H1 (cell line): ENCODE measurements at regions not wholly inside any gene's neighbourhood (a gene's known extent, or its start where the extent isn't known, plus 50 kb on each side); places are given as distances from the start of the nearest gene placed in this dataset.

Experiments used
- CTCF ChIA-PET: fragments of 300-600 bp; sonication (Branson Sonifier 250); formaldehyde crosslinking; loops from one replicate; lab custom pipeline; 2021; ENCODE audit not compliant: partially characterized antibody; lab: Charles Lee
- POLR2A ChIA-PET: fragments of 300-600 bp; sonication (Branson Sonifier 250); formaldehyde crosslinking; loops from one replicate; lab custom pipeline; 2021; ENCODE audit warnings: inconsistent platforms; ENCODE audit not compliant: partially characterized antibody; lab: Charles Lee
- DNase-seq, 2 experiments: peaks; one replicate each; pipeline versions ENCODE4 v3.0.0 to v3.0.0-alpha.2; 2010 to 2022; ENCODE audit warnings: low spot score in 2 of 2, low read depth in 1 of 2, mixed read lengths in 1 of 2
- FAIRE-seq: peaks from 2 replicates; lab custom pipeline; 2011; peaks lifted over from hg19 to GRCh38; lab: Jason Lieb, UNC
- H2AFZ ChIP-seq: 2 replicates; pipeline ENCODE4 v1.8.1; 2012; ENCODE audit warnings: low read length, inconsistent platforms
- H2AK5ac ChIP-seq: 2 replicates; pipeline ENCODE4 v1.6.1; 2013; ENCODE audit warnings: low read depth, low read length
- H2BK120ac ChIP-seq: replicated peaks from 2 replicates; pipeline ENCODE3; 2013; ENCODE audit warnings: low read depth, low read length, inconsistent platforms
- H2BK12ac ChIP-seq: 2 replicates; pipeline ENCODE4 v1.6.1; 2013; ENCODE audit warnings: low read depth, low read length
- H2BK15ac ChIP-seq: 2 replicates; pipeline ENCODE4 v1.6.1; 2013; ENCODE audit warnings: low read length
- H2BK20ac ChIP-seq: 2 replicates; pipeline ENCODE4 v1.6.1; 2013; ENCODE audit warnings: low read length
- H2BK5ac ChIP-seq: 2 replicates; pipeline ENCODE4 v1.6.1; 2013; ENCODE audit warnings: low read depth, low read length
- H3K14ac ChIP-seq: 2 replicates; pipeline ENCODE4 v1.6.1; 2013; ENCODE audit warnings: inconsistent platforms; ENCODE audit not compliant: insufficient read length
- H3K18ac ChIP-seq: 2 replicates; pipeline ENCODE4 v1.6.1; 2013; ENCODE audit warnings: low read length; ENCODE audit errors: extremely low read depth
- H3K23ac ChIP-seq: 2 replicates; pipeline ENCODE4 v1.6.1; 2013; ENCODE audit warnings: inconsistent platforms; ENCODE audit not compliant: insufficient read length
- H3K23me2 ChIP-seq: 2 replicates; pipeline ENCODE4 v1.6.1; 2013; ENCODE audit warnings: low read depth, low read length
- H3K27ac ChIP-seq: 2 replicates; pipeline ENCODE4 v1.6.1; 2011; ENCODE audit warnings: low read depth, low read length, inconsistent platforms
- H3K27me3 ChIP-seq, 4 experiments: replicated peaks in 1 of 4; 1 replicate in 1 of 4; 2 replicates in 3 of 4; pipeline versions ENCODE4 v1.6.1 to v1.8.1; 2011 to 2013; ENCODE audit warnings: low read length in 3 of 4, mild to moderate bottlenecking in 3 of 4, inconsistent platforms in 2 of 4, mixed read lengths in 2 of 4, moderate library complexity in 1 of 4; ENCODE audit not compliant: control insufficient read depth in 3 of 4, insufficient read depth in 3 of 4; ENCODE audit errors: extremely low read depth in 1 of 4
- H3K36me3 ChIP-seq, 4 experiments: 2 replicates each; pipeline versions ENCODE4 v1.6.1 to v1.8.1; 2011 to 2013; ENCODE audit warnings: mild to moderate bottlenecking in 4 of 4, low read length in 3 of 4, moderate library complexity in 2 of 4, control low read depth in 1 of 4, inconsistent platforms in 1 of 4; ENCODE audit not compliant: insufficient read depth in 4 of 4, control insufficient read depth in 2 of 4
- H3K4ac ChIP-seq: replicated peaks from 2 replicates; pipeline ENCODE3; 2013; ENCODE audit warnings: low read length, low read depth, mixed read lengths, inconsistent platforms; ENCODE audit not compliant: insufficient read length
- H3K4me1 ChIP-seq, 4 experiments: replicated peaks in 1 of 4; 1 replicate in 1 of 4; 2 replicates in 3 of 4; pipeline versions ENCODE4 v1.6.1 to v1.8.1; 2011 to 2013; ENCODE audit warnings: low read length in 3 of 4, inconsistent platforms in 2 of 4, mixed read lengths in 1 of 4; ENCODE audit not compliant: insufficient read depth in 4 of 4, control insufficient read depth in 3 of 4
- H3K4me2 ChIP-seq, 2 experiments: 2 replicates each; pipeline versions ENCODE4 v1.6.1 to v1.8.1; 2011 to 2013; ENCODE audit warnings: low read depth in 2 of 2, low read length in 2 of 2, control low read depth in 1 of 2, inconsistent platforms in 1 of 2, mild to moderate bottlenecking in 1 of 2; ENCODE audit not compliant: insufficient read depth in 1 of 2
- H3K4me3 ChIP-seq, 4 experiments: fragments of 200-600, 300-600 bp in 1 of 4; sonication (generic), shearing (Covaris generic), sonication (Bioruptor Twin) in 1 of 4; 2 replicates each; pipeline versions ENCODE4 v1.5.1 to v1.8.1; 2011 to 2016; ENCODE audit warnings: low read length in 4 of 4, low read depth in 3 of 4, control low read depth in 2 of 4, inconsistent platforms in 2 of 4, mild to moderate bottlenecking in 2 of 4, mixed read lengths in 1 of 4, moderate library complexity in 1 of 4; ENCODE audit not compliant: insufficient read depth in 2 of 4; ENCODE audit errors: extremely low read depth in 1 of 4
- H3K56ac ChIP-seq: replicated peaks from 2 replicates; pipeline ENCODE3; 2013; ENCODE audit warnings: low read depth, mild to moderate bottlenecking, mixed read lengths, low read length, inconsistent platforms; ENCODE audit not compliant: insufficient read length
- H3K79me1 ChIP-seq: 2 replicates; pipeline ENCODE4 v1.6.1; 2013; ENCODE audit warnings: low read depth, low read length, control low read depth
- H3K79me2 ChIP-seq, 2 experiments: 2 replicates each; pipeline versions ENCODE4 v1.6.1 to v1.8.1; 2012 to 2013; ENCODE audit warnings: low read length in 2 of 2, mild to moderate bottlenecking in 2 of 2, inconsistent platforms in 1 of 2; ENCODE audit not compliant: insufficient read depth in 2 of 2, control insufficient read depth in 1 of 2
- H3K9ac ChIP-seq, 4 experiments: replicated peaks in 1 of 4; 1 replicate in 1 of 4; 2 replicates in 3 of 4; pipeline versions ENCODE4 v1.6.1 to v1.8.1; 2011 to 2013; ENCODE audit warnings: low read depth in 3 of 4, low read length in 3 of 4, control low read depth in 2 of 4, mild to moderate bottlenecking in 2 of 4, moderate library complexity in 2 of 4, inconsistent platforms in 1 of 4; ENCODE audit errors: extremely low read depth in 1 of 4
- H3K9me3 ChIP-seq, 2 experiments: 2 replicates each; pipeline versions ENCODE4 v1.6.1 to v1.8.1; 2012 to 2013; ENCODE audit warnings: mild to moderate bottlenecking in 2 of 2, moderate library complexity in 2 of 2, control low read depth in 1 of 2, inconsistent platforms in 1 of 2, low read depth in 1 of 2, low read length in 1 of 2, mixed read lengths in 1 of 2; ENCODE audit not compliant: insufficient read depth in 2 of 2
- H4K20me1 ChIP-seq, 2 experiments: replicated peaks in 1 of 2; 2 replicates each; pipeline versions ENCODE3 to v1.8.1; 2011 to 2013; ENCODE audit warnings: inconsistent platforms in 2 of 2, low read length in 2 of 2, mild to moderate bottlenecking in 1 of 2; ENCODE audit not compliant: insufficient read depth in 2 of 2, control insufficient read depth in 1 of 2
- H4K5ac ChIP-seq: 2 replicates; pipeline ENCODE4 v1.6.1; 2013; ENCODE audit warnings: low read length, low read depth, mixed read lengths, inconsistent platforms; ENCODE audit not compliant: insufficient read length
- H4K8ac ChIP-seq: 2 replicates; pipeline ENCODE4 v1.8.0; 2013; ENCODE audit warnings: mild to moderate bottlenecking, moderate library complexity, low read length, inconsistent platforms; ENCODE audit not compliant: insufficient read depth; ENCODE audit errors: extremely low read depth
- H4K91ac ChIP-seq: replicated peaks from 2 replicates; pipeline ENCODE3; 2013; ENCODE audit warnings: low read length, mixed read lengths, inconsistent platforms; ENCODE audit not compliant: insufficient read length
- CBX8 ChIP-seq: fragments of 300-800, 300-1000 bp; sonication (generic); IDR thresholded peaks from 2 replicates; pipeline ENCODE4 v1.7.1; 2016; ENCODE audit warnings: low read depth, low read length, borderline replicate concordance
- CTBP2 ChIP-seq: IDR thresholded peaks from 2 replicates; pipeline ENCODE4 v1.7.0; 2011; ENCODE audit warnings: borderline replicate concordance, mild to moderate bottlenecking, moderate library complexity, mixed read lengths, low read length; ENCODE audit not compliant: insufficient read depth, insufficient read length
- FOSL1 ChIP-seq: IDR thresholded peaks from 2 replicates; pipeline ENCODE4 v1.6.1; 2011; ENCODE audit warnings: mild to moderate bottlenecking, low read depth, low read length, moderate library complexity; ENCODE audit not compliant: insufficient read depth
- HDAC6 ChIP-seq: IDR thresholded peaks from one replicate; pipeline ENCODE4 v1.7.1; 2012; ENCODE audit warnings: low read depth, mild to moderate bottlenecking, inconsistent platforms, low read length, moderate library complexity
- RXRA ChIP-seq: IDR thresholded peaks from 2 replicates; pipeline ENCODE4 v1.6.1; 2011; ENCODE audit warnings: low read depth, mild to moderate bottlenecking, low read length, moderate library complexity; ENCODE audit not compliant: insufficient read depth
- SAP30 ChIP-seq: fragments of 300-600 bp; sonication (generic); IDR thresholded peaks from 2 replicates; pipeline ENCODE4 v1.7.1; 2012; ENCODE audit warnings: low read length, moderate library complexity, mild to moderate bottlenecking, inconsistent platforms; ENCODE audit not compliant: insufficient read depth, insufficient replicate concordance
- SP1 ChIP-seq: IDR thresholded peaks from 2 replicates; pipeline ENCODE4 v1.6.1; 2011; ENCODE audit warnings: low read depth, low read length
- SP4 ChIP-seq: IDR thresholded peaks from 2 replicates; pipeline ENCODE4 v1.6.1; 2012; ENCODE audit warnings: low read length, inconsistent platforms
- WGBS, 2 experiments: shearing (Covaris generic) in 1 of 2; methylation state at CpG; one replicate each; pipeline versions ENCODE4 v1.1.6 to v1.1.7; 2013 to 2015; ENCODE audit warnings: low lambda C conversion rate in 2 of 2, mixed read lengths in 2 of 2, inconsistent platforms in 1 of 2, low coverage in 1 of 2, missing lambda C conversion rate in 1 of 2; ENCODE audit not compliant: insufficient replicate concordance in 2 of 2, insufficient coverage in 1 of 2, insufficient read length in 1 of 2; ENCODE audit errors: extremely low coverage in 1 of 2, missing lambda C conversion rate in 1 of 2; 5-methylcytosine and 5-hydroxymethylcytosine counted together

DNA sequence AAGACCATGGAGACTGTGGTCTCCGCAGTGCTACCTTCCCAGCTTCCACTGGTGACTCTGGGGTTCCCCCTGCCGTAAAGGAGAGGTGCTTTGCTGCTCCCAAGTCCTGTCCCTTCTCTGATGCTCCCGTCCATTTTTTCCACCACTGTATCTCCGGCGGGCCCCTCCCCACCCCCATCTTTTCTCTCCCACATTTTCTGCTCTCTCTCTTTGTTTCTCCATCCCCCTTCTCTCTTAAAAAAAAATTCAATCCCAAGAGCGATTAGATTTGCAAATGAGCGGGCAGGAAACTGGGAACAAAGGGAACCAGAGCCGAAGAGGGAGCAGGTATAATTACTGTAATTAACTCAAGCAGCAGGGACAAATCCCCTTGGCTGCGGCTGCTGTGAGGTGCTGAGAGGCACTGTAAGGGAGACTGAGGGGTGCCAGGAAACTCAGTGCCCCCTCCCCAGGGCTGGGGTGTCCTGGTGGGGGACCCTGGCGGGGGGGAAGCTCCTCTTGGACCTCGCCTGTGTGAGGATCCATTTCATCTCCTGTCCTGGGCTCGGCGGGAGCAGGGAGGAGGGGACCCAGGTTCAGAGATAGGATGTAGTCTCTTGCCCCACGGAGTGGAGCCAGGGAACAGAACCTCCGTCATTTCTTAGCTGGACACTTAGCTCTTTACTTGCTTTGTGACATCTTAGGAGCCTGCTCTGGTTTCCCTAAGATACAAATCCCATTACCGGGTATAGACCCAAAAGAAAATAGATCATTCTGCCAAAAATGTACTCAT, 140.4 kb upstream of the NRXN3 start:
- H4K8ac ChIP-seq: no peak overlapping the region; the same call in 1 of the 2 replicates
- no peaks in the 10 kb centered on the region for H3K23me2 ChIP-seq
- peak overlapping the region; percentile 86 for H4K91ac ChIP-seq
- WGBS, 2 experiments: 24% methylated on average over 16 of the region's 16 CpGs; no CpG with 5 or more reads in 1 of the 2 experiments
- peak overlapping the region; percentile 86; the same call in 1 of the 2 replicates for H2BK5ac ChIP-seq
- H3K27ac ChIP-seq: peak overlapping the region; percentile 55; the same call in 1 of the 2 replicates
- H2BK20ac ChIP-seq: peak overlapping the region; percentile 83; the same call in 1 of the 2 replicates
- no peaks in the 10 kb centered on the region for H3K27me3 ChIP-seq
- no peaks in the 10 kb centered on the region for H4K20me1 ChIP-seq
- H3K79me1 ChIP-seq: no peaks in the 10 kb centered on the region
- peak overlapping the region; percentile 61 for H2AFZ ChIP-seq
- no peaks in the 10 kb centered on the region for H3K9me3 ChIP-seq
- peaks cover 0 to 8% (median 3%) of the 10 kb centered on the region in 4 experiments; a peak in 5 of 7 replicates for H3K4me1 ChIP-seq
- no peaks in the 10 kb centered on the region for H3K79me2 ChIP-seq
- peak overlapping the region; percentile 22 to 59 for H3K4me2 ChIP-seq
- H3K4me3 ChIP-seq: peak overlapping the region in 1 of 4 experiments; percentile 45; a peak in 2 of 8 replicates
- peak overlapping the region; percentile 15 for H3K4ac ChIP-seq
- H3K56ac ChIP-seq: no peak overlapping the region
- no peak overlapping the region for H3K14ac ChIP-seq
- H4K5ac ChIP-seq: peak overlapping the region; percentile 73
- ChIA-PET POLR2A (interaction anchor here (0.8 kb wide), 1 partner anchor 214 kb away, joined by 3 read pairs; no protein-coding TSS in a partner anchor), CTCF (interaction anchor here (0.7 to 1.5 kb wide), 6 partner anchors 10 to 567 kb away, joined by 3 to 5 read pairs (median 4); partner anchors contain the start of gene NRXN3)
- no peak overlapping the region for H2BK15ac ChIP-seq
- H2BK120ac ChIP-seq: peak overlapping the region; percentile 12
- no peak overlapping the region for H2AK5ac ChIP-seq
- H3K36me3 ChIP-seq: no peaks in the 10 kb centered on the region
- no peak for FAIRE-seq
- peak overlapping the region; percentile 65; the same call in 1 of the 2 replicates for H3K18ac ChIP-seq
- peak overlapping the region; percentile 64; the same call in 1 of the 2 replicates for H2BK12ac ChIP-seq
- no peak overlapping the region for H3K23ac ChIP-seq
- H3K9ac ChIP-seq: no peak overlapping the region
- DNase-seq: peak; percentile 31 to 63
- TF ChIP-seq FOSL1 (no peak), CBX8 (no peak), CTBP2 (peak; percentile 57), SP4 (no peak), HDAC6 (no peak), SAP30 (no peak), SP1 (peak; percentile 55; the same call in 1 of the 2 replicates), RXRA (no peak)
